PFSK-1 (cell line): ENCODE measurements at regions not wholly inside any gene's neighbourhood (a gene's known extent, or its start where the extent isn't known, plus 50 kb on each side); places are given as distances from the start of the nearest gene placed in this dataset.

Experiments
- FOXP2 ChIP-seq: optimal IDR thresholded peaks from 2 replicates; pipeline ENCODE3; 2011; ENCODE audit warnings: borderline replicate concordance, control low read depth, inconsistent platforms; ENCODE audit not compliant: insufficient read depth; ENCODE audit errors: extremely low read length, extremely low read depth
- POLR2AphosphoS5 ChIP-seq: IDR thresholded peaks from 2 replicates; pipeline ENCODE4 v1.6.1; 2012; ENCODE audit warnings: low read depth, mild to moderate bottlenecking, control low read depth, low read length, moderate library complexity

- no peak for TF ChIP-seq POLR2AphosphoS5
- TF ChIP-seq FOXP2: no peak
These were observed 107.5 kb upstream of the KIF5B start for GRCh38 chr10:32163762-32164148.
